HG03196 (cell line): ENCODE measurements at regions not wholly inside any gene's neighbourhood (a gene's known extent, or its start where the extent isn't known, plus 50 kb on each side); places are given as distances from the start of the nearest gene placed in this dataset.

Experiments
- ATAC-seq: cut with Tn5 transposase; IDR thresholded peaks from one replicate; pipeline ENCODE4 v1.9.1; 2021; ENCODE audit not compliant: unreplicated experiment

DNA sequence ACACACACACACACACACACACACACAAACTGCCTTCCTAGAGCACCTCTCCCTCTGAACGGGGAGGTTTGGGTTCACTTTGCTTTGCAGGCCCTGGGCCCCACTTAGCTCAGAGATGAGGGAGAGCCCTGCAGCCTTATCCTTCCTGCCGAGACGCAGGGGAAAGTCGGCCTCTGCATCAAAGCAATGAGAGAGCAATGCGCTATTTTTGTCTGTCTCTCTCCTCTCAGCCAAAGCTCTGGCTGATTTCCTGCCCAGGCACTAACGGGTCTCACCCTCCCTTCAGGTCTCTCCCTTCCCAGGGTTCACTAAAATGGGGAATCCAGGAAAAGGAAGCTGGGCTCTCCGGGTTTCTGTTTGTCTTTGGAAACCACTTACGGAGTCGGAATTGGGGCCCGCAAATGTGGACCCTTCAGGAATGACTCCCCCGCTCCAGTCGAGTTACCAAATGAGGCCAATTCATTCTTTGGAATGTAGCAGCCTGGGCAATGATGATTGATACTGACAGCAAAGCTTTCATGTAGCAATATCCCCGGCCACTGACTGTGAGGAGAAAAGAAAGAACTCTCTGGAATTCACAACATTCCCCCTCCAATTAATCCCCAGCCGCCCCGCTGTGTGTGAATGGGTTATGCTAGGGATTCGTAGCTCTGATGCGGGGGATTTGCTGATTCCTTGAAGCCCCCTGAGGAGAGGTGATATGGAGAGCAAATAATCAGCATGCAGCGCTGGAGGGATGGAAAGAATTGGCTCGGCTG lies 61.5 kb upstream of the WLS start:
- ATAC-seq: no peak

DNA sequence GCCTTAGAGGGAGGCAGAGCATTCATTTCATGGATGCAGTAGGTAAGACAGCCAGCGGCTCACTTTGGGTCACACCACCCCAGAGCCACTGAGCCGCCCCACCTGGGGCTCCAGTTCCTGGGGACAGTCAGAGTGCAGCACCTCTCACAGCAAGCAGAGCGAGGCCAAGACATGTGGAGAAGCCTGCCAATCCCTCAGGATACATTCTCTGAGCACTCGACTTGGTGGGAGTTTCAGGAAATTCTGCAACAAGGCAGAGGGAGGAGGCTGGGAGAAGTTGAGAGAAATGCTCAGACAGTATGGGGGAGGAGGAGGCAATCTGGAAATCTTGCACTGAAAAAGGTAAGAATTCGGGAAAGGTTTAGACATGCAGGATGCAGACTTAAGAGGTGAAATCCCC lies 60.8 kb upstream of the WLS start:
- ATAC-seq: no peak

DNA sequence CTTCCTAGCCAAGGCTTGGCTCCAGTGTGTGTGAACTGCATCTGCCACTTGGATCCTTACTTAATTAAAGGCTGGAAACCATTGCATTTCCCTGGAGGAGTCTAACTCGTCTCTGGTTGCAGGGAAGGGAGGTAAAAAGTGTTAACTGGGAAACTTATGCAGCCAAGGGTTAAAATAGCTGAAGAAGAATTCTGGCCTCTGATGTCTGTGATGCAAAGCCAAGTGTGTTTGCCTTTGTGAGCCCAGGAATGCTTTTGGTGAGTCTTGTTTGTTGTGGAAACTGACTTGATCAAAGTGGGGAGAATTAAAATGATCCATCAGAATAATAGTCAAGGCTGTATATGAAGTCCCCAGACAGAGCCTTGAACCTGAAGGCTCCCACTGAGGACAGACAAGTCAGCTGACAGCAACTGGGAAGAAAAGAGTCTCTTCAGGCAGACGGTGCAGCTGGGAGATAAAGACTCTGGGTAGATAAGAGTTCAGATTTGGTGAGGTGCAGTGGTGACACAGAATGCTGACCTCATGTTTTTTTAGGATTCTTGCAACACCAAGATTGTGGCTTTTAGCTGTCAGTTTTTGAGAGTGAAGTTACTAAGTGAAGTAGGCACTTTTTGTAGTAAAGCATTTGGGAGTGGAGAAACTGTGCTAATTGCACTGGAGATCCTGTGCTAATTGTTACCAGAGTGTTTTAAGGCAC lies 59.5 kb upstream of the WLS start:
- ATAC-seq: no peak

GRCh38 chr1:68287241-68287640 lies 54.9 kb upstream of the WLS start:
- ATAC-seq: no peak

GRCh38 chr1:68285046-68285445 lies 52.7 kb upstream of the WLS start:
- ATAC-seq: no peak

DNA sequence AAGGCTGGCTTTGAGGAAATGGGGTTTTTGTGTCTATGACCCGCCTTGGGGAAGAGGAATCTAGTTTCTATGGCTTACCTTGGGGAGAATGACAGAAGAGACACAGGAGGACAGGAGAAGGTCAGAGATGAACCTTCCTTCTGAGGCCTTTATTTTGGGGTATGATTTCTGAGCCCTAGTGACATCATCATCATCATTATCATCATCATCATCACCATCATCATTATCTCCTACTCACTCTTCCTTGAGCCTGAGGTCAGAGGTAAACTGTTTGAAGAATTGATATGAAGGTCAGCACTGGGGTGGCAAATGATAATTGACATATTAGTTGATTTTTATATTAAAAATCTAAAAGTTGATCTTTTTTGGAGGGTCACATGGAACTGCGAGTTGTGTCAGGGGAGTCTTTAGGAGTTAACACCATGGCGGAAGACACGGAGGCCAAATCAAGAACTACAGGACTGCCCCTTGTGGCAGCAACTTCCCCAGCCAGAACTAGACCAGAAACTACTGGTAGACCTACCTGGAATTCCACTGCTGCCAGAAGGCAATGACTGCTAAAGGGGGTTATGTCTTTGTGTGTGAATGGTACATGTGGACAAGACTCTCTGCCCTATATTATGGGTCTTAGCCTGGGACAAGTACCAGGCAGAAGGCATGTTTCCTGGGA lies 49.8 kb upstream of the WLS start:
- no peak for ATAC-seq
